GM18873 (cell line): ENCODE measurements at regions not wholly inside any gene's neighbourhood (a gene's known extent, or its start where the extent isn't known, plus 50 kb on each side); places are given as distances from the start of the nearest gene placed in this dataset.

Source experiments
- ATAC-seq: cut with Tn5 transposase; IDR thresholded peaks from one replicate; pipeline ENCODE4 v1.9.1; 2021; ENCODE audit warnings: mild to moderate bottlenecking, moderate library complexity, moderate number of reproducible peaks; ENCODE audit not compliant: unreplicated experiment, low FRiP score

DNA sequence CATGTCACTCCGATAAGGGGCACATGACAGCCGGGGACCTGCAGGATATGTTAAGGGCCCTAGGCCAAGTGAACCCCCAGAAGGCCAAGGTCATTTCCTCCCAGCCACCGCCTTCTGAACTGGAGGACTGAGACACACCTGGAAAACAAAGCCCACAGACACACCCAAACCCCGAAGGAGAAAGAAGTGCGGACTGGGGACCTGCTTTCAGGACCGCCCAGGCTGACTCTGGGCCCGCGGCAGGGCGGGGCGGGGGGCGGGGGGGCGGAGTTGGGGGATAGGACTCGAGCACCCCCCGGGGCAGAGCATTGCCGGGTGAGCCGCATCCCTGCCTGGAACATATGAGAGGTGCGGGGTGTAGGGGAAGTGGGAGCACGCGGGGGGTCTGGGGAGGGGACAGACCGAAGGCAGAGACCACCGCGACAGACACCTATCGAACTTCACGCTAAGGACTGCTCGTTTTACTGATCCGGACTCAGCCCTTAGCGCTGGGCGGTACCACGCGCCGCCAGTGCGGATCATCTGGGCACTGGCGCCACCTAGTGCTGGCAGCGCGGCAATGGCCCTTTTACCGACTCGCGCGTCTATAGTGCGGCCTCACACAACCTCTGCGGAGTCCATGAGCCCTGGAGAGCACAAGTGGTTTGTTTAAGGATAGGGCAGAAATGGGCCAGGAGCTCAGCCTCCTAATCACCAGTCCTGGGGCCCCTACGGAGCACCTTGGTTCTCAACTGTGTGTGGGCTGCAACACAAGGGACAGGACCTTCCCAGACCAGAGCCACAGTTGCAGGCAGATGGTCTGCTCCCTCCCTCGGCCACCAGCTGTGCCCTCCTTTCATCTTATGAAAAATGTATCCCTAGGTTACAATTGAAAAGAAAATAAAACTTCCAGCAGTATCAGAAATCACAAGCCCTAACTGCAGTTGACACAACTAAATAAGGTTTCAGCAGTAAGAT lies 157.6 kb downstream of the HERPUD2 start:
- ATAC-seq = peak; percentile 95

GRCh38 chr7:35536396-35536826 lies 158.5 kb downstream of the HERPUD2 start:
- ATAC-seq = no peak

DNA sequence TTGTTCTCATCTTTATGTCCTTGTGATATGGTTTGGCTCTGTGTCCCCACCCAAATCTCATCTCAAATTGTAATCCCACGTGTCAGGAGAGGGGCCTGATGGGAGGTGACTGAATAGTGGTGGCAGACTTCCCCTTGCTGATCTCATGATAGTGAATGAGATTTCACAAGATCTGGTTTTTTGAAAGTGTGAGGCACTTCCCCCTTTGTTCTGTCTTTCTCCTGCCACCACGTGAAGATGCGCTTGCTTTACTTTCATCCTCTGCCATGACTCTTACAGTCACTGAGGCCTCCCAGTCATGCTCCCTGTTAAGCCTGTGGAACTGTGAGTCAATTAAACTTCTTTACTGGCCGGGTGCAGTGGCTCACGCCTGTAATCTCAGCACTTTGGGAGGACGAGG lies 161.0 kb downstream of the HERPUD2 start:
- ATAC-seq = no peak

DNA sequence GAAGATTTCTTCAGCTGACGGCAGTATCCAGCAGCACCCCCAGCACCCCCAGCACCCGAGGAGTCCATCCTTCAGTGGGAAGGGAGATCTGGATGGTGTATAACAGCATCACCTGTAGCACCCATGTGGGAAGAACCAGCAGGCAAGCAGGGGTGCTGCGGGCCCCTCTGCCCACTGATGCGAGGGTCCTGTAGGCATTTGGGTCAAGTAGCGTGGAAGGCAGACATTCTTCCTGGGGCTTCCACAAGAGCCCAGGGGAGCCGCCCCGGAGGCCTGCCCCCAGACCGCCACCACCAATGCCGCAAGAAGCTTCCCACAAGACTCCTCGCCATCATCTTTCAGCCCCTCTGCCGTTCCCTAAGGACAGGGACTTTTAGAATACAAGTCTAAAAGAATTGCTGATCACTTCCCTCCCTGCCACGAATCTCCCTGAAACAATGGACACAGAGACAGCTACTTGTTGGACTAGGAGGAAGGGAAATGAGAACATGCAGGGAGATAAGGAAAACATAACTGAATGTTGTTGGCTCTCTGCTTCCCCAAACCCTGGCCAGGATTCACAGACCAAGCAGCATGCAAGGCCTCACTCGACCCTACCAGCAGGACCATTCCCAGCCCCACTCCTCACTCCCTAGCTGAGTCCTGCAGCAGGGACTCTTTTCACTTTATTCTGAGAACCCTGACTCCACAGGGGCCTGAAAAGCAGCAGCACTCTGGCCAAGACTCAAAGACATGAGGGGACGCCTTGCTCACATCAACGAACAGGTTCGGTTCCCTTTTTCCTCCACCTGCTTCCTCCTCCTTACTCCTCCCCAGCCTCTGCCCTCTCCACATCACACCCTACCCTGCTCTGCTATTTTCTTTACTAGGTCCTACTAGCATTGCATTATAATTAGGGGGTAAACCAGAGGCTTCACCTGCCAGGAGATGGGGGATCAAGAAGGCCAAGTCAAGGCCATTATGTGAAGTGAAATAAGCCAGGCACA lies 164.5 kb downstream of the HERPUD2 start:
- ATAC-seq = no peak

- ATAC-seq = no peak
These were observed 165.2 kb downstream of the HERPUD2 start for GRCh38 chr7:35529713-35530112.

- no peak for ATAC-seq
These were observed 166.5 kb downstream of the HERPUD2 start for GRCh38 chr7:35528381-35528977.

DNA sequence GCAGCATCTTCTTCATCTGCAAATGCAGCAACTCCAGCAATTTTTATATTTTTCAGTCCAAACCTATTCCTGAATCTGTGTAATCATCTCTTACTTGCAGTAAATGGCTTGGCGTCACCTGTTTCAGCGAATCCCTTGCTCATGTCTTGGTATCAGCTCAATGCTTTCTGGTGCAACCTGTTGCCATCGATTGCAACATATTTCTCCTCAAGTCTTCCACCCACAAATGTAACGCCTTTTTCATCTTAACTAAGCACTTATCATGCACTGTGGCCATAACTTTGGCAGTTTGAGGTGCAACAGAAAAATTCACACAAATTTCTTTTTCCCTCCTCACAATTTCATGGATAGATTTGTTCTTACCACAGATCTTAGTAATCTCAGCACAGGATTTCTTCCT lies 168.3 kb downstream of the HERPUD2 start:
- ATAC-seq = no peak

DNA sequence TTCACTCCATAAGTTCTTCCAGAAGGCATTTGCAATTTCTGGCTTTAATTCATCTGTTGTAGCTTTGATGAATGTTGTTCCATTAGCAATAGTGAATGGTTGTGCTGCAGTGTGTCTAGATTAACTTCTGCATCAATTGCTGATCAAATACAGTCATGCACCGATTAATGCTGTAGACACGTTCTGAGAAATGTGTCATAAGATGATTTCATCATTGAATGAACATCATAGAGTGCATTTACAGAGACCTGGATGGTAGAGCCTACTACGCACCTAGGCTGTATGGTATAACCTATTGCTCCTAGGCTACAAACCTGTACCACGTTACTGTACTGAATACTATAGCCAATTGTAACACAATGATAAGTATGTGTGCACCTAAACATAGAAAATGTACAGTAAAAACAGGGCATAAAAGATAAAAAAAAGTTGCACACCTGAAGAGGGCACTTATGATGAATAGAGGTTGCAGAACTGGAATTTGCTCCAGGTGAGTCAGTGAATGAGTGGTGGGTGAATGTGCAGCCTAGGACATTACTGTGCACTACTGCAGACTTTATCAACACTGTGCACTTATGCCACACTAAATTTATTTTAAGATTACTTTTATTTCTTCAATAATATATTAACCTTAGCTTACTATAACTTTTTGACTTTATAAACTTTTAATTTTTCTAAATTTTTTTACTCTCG lies 170.7 kb downstream of the HERPUD2 start:
- no peak for ATAC-seq

- no peak for ATAC-seq
These were observed 171.6 kb downstream of the HERPUD2 start for GRCh38 chr7:35523292-35523691.

GRCh38 chr7:35522697-35523096 lies 172.2 kb downstream of the HERPUD2 start:
- no peak for ATAC-seq

DNA sequence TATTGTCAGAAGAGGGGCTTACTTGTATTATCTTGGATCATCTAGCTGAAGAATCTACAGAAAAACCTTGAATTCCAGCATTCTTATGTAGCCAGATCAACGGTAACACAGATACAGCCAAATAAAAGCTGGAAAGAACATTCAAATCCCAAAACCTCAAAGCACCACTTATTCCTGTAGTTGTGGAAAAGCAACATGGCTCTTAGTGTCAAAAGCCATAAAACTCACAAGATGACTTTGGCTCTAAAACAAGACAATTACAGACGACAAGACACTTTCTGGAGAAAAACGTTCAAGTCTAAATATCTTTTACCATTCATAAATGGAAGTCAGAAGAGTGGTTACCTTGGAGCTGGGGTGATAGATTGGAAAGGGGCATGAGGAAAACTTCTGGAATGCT lies 173.0 kb downstream of the HERPUD2 start:
- ATAC-seq = no peak

GRCh38 chr7:35520810-35521625 lies 173.9 kb downstream of the HERPUD2 start:
- ATAC-seq = no peak

DNA sequence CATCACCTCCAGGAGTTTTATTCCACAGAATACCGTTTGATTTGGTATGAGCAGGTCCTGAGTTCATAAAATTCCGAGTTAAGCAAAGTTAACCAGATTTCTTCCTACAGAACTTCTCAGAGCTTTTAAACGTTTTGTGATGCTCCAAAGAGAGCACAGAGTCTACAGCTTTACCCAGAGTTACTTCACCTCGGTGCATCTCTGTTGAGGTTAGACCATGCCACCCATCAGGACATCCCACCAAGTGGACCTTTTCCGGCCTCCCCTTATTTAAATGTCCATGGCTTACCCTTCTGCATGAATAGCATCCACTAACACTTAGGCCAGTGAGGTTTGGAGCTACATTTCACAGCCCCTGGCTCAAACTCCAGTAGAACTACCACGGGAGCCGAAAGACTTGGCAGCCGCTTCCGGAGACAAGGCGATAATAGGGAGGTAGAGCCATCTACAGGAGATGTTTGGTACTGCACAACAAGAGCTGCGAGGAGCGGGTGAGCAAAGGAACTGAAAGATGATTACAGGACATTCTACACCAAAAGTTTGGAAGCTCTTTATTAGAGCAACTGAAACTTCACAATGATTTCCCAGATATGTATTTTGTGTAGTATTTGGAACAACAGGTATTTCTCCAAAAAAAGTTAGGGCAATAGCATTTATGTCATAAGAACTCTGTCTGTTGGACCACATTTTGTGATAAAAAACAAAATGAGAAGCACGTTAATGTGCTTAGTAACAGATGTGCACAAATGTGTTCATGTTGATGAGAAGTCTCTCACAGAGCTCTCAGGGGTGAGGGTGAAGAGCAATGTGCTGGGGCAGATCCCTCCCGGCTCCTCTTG lies 174.7 kb downstream of the HERPUD2 start:
- ATAC-seq = peak; percentile 72

DNA sequence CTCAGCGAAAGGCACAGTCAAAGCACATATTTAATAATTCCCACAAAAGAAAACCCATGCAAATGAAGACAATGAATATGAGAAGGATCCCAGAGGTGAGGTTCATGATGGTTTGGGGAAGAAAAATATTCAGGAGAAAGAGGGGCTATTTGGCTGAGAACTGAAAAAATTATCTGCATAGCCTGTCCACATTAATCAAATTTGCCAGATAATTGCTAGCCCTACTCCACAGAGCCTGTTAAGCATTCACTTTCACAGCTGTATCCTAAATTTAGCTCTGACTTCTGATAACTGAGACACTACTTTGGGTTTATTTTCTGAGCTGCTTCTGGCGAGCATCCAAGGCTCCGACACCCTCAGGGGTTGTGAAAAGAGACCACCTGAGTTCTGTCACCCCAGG lies 176.2 kb downstream of the HERPUD2 start:
- ATAC-seq = no peak

DNA sequence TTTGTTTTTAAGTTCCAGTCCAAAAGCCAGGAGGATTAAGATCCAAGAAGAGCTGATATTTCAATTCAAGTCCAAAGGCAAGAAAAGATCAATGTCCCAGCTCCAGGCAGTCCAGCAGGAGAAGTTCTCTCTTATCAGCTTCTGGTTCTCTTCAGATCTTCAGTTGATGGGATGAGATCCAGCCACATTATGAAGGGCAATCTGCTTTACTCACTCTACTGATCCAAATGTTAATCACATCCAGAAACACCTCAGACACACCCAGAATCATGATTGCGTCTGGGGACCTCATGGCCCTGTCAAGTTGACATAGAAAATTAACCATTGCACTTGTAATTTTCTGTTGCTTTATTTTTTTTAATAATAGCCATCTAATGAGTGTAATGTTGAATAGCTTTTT lies 178.4 kb downstream of the HERPUD2 start:
- ATAC-seq = no peak

GRCh38 chr7:35513828-35514227 lies 181.1 kb downstream of the HERPUD2 start:
- ATAC-seq = no peak

DNA sequence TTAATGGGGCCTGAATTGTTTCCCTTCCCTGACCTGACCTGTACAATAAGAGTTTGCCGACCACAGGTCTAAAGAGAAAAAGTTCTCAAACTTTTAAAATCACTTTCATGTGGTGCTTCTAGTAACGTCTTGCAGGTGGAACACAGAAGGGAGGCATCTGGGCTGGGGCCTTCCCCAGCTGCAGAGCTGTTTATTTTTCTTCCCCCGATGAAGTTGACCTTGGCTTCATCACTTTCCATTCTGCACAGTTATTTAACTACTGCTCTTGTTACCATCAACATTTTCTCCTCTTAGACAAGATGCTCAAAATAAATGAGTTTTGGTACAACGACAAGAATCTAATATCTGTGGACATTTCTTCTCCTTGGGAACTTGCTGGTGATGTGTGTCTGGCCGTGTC lies 181.7 kb downstream of the HERPUD2 start:
- ATAC-seq = no peak

GRCh38 chr7:35512716-35513115 lies 182.2 kb downstream of the HERPUD2 start:
- no peak for ATAC-seq
